ENCODE measurements at regions not wholly inside any gene's neighbourhood (a gene's known extent, or its start where the extent isn't known, plus 50 kb on each side); places are given as distances from the start of the nearest gene placed in this dataset.

GRCh38 chrX:124836786-124837185 lies 482.9 kb upstream of the TEX13C start:
- no peak for DNase-seq (ENCODE audit: low read depth)

GRCh38 chrX:124842205-124842604 lies 477.5 kb upstream of the TEX13C start:
- no peak for DNase-seq (ENCODE audit: low read depth)

- DNase-seq (ENCODE audit: low read depth) = no peak
Observed at GRCh38 chrX:124860736-124861135, 458.9 kb upstream of the TEX13C start.

GRCh38 chrX:124862301-124862700 lies 457.4 kb upstream of the TEX13C start:
- DNase-seq (ENCODE audit: low read depth) = no peak

GRCh38 chrX:124863303-124863702 lies 456.4 kb upstream of the TEX13C start:
- DNase-seq (ENCODE audit: low read depth) = no peak

GRCh38 chrX:124887572-124887971 lies 432.1 kb upstream of the TEX13C start:
- DNase-seq (ENCODE audit: low read depth) = no peak

- DNase-seq (ENCODE audit: low read depth) = no peak
Observed at GRCh38 chrX:124895947-124896346, 423.7 kb upstream of the TEX13C start.

GRCh38 chrX:124902953-124903352 lies 416.7 kb upstream of the TEX13C start:
- no peak for DNase-seq (ENCODE audit: low read depth)

GRCh38 chrX:124910611-124911010 lies 409.1 kb upstream of the TEX13C start:
- no peak for DNase-seq (ENCODE audit: low read depth)

GRCh38 chrX:124917011-124917410 lies 402.7 kb upstream of the TEX13C start:
- no peak for DNase-seq (ENCODE audit: low read depth)

GRCh38 chrX:124925681-124926080 lies 394.0 kb upstream of the TEX13C start:
- DNase-seq (ENCODE audit: low read depth) = no peak

GRCh38 chrX:124931241-124931640 lies 388.4 kb upstream of the TEX13C start:
- no peak for DNase-seq (ENCODE audit: low read depth)

- no peak for DNase-seq (ENCODE audit: low read depth)
Observed at GRCh38 chrX:124931958-124932357, 387.7 kb upstream of the TEX13C start.

GRCh38 chrX:124938715-124939114 lies 381.0 kb upstream of the TEX13C start:
- no peak for DNase-seq (ENCODE audit: low read depth)

- DNase-seq (ENCODE audit: low read depth) = no peak
Observed at GRCh38 chrX:124940531-124940930, 379.1 kb upstream of the TEX13C start.

- no peak for DNase-seq (ENCODE audit: low read depth)
Observed at GRCh38 chrX:124954402-124954801, 365.3 kb upstream of the TEX13C start.

- DNase-seq (ENCODE audit: low read depth) = no peak
Observed at GRCh38 chrX:124960454-124960853, 359.2 kb upstream of the TEX13C start.

- no peak for DNase-seq (ENCODE audit: low read depth)
Observed at GRCh38 chrX:124963717-124964116, 356.0 kb upstream of the TEX13C start, which contains the start of gene TENM1. Gene TENM1, minus strand, starts transcription at chrX:124963817.

GRCh38 chrX:124975456-124975855 lies 344.2 kb upstream of the TEX13C start:
- no peak for DNase-seq (ENCODE audit: low read depth)

GRCh38 chrX:124981420-124981819 lies 338.3 kb upstream of the TEX13C start:
- no peak for DNase-seq (ENCODE audit: low read depth)

GRCh38 chrX:124984140-124984813 lies 335.4 kb upstream of the TEX13C start:
- DNase-seq (ENCODE audit: low read depth) = no peak

- no peak for DNase-seq (ENCODE audit: low read depth)
Observed at GRCh38 chrX:124986284-124986683, 333.4 kb upstream of the TEX13C start.

GRCh38 chrX:124993735-124994134 lies 325.9 kb upstream of the TEX13C start:
- no peak for DNase-seq (ENCODE audit: low read depth)

GRCh38 chrX:124994404-124994803 lies 325.3 kb upstream of the TEX13C start:
- DNase-seq (ENCODE audit: low read depth) = no peak

Data from activated gamma-delta T cell treated with anti-CD3 and anti-CD28 coated beads, Interleukin-2, amount 50 U/mL, for 16 hours (primary cell).